ENCODE measurements at regions not wholly inside any gene's neighbourhood (a gene's known extent, or its start where the extent isn't known, plus 50 kb on each side); places are given as distances from the start of the nearest gene placed in this dataset.

DNA sequence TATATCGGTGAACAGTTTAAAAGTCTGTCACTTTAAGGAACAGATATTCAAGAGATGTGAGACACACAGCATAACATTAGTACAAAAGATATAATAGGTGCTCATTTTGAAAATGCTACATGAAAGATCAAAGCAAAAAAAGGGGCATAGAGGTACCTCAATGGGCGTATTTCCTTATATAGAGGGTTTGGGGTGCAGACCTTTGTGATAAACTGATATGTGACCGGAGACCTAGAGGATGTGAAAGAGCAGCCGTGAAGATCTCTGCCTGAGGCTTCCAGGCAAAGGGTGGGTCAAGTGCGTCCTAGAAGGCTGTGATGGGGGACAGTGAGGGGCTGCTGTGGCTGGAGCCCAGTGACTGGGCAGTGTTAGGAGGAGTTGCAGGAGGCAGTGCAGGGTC, 551.4 kb downstream of the ETS1 start:
- DNase-seq (ENCODE audit: low spot score): no peak

DNA sequence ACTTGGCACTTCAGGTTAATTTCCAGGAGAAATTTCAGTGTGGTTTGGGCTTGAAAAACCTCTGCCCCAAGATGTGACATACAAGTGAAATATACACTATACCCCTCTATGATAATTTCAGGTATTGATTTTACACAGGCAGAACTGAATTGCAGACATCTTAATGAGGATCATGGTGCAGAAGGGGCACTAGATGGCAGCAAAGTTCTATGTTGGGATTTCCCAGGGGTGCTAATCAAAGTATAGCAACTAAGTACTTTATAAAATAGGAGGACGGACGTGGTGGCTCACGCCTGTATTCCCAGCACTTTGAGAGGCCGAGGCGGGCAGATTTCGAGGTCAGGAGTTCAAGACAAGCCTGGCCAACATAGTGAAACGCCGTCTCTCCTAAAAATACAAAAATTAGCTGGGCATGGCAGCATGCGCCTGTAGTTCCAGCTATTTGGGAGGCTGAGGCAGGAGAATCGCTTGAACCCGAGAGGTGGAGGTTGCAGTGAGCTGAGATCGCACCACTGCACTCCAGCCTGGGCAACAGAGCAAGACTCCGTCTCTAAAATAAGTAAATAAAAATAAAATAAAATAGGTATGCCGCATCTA, 555.7 kb downstream of the ETS1 start:
- DNase-seq (ENCODE audit: low spot score): peak; percentile 54

DNA sequence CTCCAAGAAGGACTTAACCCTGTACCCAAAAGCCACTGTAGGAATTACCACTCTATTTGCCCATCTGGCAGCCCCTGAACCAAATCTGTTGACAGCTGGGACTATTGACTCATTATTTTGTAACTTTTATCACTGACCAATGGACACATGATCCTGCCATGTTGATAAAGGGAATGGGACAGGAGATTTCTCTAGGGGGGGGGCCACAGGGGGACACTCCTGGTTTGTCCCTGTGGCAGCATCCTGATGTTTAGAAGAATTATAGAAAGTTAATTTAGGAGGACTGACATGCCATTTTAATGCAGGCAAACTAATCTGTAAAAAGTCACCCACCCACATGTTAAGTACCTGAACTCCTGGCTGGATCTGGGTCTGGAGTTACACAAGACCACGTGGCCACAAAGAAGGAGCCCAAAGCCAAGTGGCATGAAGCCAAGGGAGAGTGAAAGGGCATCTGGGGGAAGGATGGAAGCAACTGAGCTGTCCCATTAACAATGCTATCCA, 558.1 kb downstream of the ETS1 start:
- DNase-seq (ENCODE audit: low spot score): no peak

DNA sequence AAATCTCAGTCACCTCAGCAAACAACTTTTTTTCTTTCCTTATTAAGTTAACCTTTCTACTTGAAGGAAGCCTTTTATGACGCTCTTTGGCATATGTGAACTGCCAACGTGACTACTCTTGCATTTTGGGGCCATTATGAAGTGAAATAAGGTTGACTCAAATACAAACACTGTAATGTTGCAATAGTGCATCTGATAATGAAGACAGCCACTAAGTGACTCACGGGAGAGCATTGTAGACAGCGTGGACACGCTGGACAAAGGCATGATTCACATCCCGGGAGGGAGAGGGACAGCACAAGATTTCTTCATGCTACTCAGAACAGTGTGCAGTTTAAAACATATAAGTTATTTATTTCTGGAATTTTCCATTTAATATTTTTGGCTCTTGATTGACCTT, 560.8 kb downstream of the ETS1 start:
- no peak for DNase-seq (ENCODE audit: low spot score)

DNA sequence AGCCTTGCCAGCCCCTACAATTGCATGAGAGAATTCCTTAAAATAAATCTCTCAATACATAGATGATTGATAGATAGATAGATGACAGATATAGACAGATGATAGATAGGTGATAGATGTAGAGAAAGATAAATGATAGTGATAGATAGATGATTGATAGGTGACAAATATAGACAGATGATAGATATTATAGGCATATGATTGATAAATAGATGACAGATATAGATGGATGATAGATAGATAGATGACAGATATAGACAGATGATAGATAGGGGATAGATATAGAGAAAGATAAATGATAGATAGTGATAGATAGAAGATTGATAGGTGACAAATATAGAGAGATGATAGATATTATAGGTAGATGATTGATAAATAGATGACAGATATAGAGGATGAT, 564.6 kb downstream of the ETS1 start:
- no peak for DNase-seq (ENCODE audit: low spot score)

DNA sequence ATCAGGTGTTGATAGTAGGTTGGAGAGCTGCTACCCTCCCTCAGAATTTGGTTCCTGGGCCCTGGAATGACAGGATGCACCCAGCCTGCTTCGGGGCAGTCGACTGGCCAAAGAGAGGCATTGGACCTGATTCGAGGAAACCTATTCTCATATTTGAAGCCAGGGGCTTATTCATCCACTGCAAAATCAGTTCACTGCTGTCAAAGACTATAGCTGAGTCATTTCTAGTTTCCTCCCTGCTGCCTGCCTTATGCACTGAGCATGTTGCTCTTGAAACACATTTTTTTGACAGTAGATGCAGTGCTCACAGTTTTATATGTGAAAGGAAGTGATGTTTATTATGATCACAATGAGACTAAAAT, 565.4 kb downstream of the ETS1 start:
- DNase-seq (ENCODE audit: low spot score): no peak

DNA sequence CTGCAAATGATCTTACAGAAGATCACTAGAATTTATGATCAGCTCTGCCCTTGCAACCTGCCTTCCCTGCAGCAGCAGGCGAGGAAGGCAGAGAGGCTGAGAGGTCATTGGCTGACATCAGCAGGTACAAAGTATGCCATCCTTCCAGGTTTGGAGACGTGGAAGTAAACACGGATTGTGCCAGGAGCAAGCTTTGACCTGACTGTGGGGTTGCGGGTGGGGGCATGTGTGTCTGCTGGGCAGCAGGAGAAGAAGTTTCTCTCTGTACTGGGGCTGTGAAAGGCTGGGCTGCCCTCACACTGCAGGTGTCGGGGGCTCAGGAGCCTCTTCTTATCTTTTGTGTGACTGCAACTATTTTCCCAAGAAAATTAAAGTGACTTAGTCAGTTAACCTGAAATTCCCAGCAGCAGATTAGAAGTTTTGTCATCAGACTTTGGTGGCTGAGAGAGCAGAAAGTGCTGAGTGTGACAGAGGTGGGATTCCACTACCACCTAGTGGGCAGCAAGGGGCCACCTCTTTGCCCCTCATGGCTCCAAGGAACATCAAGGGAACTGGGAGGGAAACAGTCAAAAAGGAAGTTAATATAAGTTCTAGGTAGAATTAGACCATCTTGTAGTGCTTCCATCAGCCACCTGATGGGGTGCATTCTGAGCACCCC, 565.9 kb downstream of the ETS1 start:
- DNase-seq (ENCODE audit: low spot score): no peak

DNA sequence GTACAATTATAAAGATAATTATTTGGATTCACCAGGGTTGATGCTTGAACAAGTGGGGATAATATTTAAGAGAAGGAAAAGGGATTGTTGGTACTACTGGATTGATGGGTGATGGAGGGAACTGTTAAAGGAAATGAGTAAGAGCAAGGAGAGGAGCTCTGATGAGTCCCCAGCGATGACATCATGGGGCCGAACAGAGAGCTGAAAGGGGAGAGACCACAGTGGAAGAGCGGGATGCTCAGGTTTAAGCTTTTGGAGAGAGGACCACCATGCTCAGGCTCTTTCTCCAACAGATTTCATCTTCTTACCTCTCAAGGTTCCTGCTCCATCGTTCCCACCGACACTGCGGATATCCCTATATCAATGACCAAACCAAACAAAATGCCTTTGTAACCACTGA, 568.7 kb downstream of the ETS1 start:
- no peak for DNase-seq (ENCODE audit: low spot score)

DNA sequence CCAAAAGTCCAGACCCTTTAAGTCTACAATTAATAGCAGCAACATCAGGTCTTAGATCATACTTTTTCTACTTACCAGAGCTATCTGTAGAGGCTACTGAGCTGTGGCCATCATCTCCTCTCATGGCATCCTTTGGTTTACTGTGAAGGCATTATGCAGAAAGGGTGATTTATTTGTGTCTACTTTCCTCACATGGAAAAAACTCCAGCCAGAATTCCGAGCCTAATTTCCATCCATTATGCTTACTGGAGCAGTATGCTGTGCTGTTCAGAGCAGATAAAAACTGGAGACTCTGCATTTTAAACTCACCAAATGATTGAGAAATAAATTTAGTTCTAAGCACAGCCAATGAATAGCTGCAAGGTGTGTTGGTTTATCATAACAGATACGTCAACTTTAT, 581.8 kb downstream of the ETS1 start:
- DNase-seq (ENCODE audit: low spot score): no peak

DNA sequence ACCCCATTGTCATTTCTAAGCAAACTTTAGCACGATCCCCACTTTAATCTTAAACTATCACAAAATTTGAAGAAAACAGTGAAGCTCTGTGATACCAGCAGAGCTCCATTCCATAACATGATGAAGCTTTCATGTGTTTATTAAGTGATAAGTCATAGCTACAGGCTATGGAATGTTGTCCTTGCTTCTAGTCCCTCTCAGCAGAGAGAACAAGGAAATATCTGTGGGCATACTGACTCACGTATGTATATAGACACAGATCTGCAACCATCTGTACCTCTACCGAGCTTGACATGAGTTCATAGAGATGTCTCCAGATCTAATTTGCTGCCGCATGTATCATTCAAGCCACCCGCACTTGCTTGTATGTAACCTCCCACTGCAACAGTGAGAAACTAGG, 588.9 kb downstream of the ETS1 start:
- no peak for DNase-seq (ENCODE audit: low spot score)

DNA sequence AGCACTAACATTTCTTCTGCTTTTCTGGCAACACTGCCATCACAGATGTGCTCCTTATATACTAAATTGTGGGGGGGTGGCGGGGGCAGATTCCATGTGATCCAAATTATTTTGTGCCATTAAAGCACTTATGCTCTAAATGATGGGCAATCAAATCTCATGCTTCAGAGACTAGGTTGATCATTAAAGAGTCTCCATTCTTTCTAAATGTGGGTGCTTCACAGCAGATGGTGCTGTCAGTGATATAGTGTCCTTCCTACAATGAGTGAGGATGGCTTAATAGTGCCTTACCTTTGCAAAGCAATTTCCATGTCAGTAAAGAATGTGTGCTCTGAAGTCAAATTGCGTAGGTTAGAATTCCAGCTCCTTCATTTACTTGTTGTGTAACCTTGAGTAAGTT, 589.8 kb downstream of the ETS1 start:
- DNase-seq (ENCODE audit: low spot score): no peak

DNA sequence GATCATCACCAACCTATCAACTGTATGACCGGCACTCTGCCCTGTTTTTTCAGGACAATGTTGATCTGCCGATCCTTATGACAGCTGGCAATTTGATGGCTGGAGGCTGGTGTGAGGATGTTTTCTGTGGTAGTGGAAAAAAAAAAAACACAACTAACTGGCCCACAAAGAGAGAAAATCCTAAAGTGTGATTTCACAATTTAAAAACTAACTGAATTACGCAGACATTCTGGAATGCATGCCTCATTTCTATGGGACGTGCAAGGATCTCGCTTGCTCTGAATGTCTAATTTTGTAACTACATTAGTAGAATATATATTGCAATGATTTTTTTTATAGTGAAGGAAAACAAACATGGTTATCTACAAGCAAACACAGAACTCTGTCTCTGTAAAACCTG, 590.5 kb downstream of the ETS1 start:
- no peak for DNase-seq (ENCODE audit: low spot score)

DNA sequence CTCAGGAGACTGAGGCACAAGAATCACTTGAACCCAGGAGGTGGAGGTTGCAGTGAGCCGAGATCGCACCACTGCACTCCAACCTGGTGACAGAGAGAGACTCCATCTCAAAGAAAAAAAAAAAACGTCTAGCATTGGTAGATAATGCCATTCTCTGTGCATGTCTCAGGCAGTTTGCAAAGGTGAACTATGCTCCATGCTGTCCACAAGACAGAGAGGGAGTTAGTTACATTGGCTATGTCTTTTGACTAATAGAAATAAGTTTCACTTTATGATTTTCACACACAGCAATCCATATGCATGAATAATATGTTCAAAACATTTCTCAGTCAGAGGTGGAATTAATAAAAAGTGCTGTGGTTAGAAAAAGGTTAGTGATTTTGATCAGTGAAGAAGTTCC, 591.4 kb downstream of the ETS1 start:
- DNase-seq (ENCODE audit: low spot score): no peak

DNA sequence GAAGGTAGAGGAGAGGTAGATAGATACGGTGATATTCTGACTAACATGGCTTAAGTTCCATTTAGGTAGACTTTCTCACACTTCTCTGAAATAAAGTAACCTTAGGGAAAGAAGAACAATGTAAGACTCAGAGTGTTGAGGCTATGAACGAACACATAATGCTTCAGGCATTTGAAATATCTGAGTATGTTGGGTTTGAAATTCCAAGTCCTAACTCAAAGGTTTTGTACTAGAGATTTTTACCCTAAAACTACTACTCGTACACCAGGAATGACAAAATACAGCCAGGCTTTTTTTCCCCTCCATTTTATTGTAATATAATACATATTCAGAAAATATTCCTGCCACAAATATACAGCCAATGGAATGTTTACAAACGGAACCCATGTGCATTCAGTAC, 592.6 kb downstream of the ETS1 start:
- no peak for DNase-seq (ENCODE audit: low spot score)

DNA sequence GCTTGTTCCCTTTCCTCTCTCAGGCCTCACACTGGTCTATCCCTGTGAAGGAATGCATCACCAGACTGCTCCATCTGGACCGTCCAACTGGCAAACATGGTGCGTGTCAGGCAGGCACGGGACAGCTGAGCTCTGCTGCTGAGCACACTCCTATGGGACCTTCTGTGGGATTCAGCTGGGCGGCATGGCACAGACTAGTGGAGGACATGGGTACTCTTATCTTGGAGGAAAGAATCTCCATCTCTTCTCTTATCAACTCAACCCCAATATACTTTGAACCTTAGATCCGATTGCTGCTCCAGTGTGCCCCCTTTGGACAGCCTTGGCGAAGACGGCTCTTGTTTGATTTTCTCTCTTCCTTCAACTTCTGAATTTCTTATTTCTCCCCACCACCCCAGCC, 593.6 kb downstream of the ETS1 start:
- no peak for DNase-seq (ENCODE audit: low spot score)

DNA sequence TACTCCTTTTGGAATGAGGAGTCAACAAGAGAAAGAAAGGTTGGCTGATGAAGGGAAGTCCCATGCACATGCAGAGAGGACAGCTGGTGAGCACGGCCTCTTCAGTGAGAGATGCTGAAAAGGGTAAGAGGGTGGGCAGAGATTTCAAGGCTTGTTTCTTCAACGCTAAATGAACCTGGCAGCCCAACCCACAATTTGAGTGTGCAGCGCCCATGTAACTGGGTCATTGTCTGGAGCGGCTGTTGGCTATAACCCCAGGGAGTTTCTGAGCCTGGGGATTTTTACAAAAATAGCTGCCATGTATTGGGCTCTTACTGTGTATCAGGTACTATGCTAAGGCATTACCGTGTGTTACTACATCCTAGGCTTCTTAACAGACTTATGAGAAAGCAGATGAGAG, 594.1 kb downstream of the ETS1 start:
- no peak for DNase-seq (ENCODE audit: low spot score)

DNA sequence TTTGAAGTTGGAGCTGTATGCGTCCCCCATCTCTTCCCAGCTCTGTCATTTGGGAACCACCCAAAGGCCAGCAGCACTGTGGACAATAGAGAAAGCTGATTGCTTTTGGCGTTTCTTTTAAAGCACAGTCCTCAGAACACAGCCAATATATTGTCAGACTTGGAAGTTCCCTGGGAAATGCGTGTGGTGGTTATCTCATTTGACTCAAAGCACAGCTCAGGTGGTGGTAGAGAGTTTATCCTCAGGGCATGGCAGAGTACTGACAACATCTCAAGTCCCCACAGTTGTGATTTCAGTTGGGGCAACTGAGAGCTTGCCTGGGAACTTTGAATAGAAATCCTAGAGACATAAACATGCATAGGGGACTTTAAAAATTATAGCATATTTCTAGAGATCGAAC, 601.3 kb downstream of the ETS1 start:
- DNase-seq (ENCODE audit: low spot score): no peak

DNA sequence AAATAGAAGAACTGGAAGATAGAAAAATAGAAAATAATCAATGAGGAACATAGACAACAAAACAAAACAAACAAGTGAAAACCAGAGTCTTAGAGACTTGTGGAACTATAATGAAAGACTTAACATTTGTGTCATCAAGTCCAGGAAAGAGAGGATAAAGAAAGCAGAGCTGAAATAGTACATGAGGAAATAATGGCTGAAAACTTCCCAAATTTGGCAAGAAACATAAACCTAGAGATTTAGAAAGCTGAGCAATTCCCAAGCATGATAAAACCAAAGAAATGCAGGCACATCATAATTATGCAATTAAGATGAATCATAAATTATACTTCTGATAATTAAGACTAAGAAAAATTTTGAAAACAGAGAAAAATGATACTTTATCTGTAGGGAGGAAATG, 614.5 kb downstream of the ETS1 start:
- DNase-seq (ENCODE audit: low spot score): no peak

DNA sequence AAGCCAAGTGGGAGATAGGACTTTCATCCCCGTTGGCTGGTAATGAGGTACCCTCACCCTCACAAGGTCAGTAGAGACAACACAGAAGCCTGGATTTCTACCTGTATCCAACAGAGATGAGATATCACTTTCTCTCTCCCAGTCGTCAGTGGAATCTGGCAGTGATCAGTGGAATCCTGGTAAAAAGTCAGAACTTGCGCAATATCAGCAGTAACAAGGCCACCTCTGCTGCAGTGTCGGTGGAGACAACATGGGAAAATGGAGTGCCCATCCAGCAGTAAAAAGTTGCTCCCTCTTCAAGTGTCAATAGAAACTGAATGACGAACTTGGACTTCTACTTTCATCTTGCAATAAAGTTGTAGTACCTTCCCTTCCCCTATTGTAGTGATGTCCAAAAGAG, 615.9 kb downstream of the ETS1 start:
- no peak for DNase-seq (ENCODE audit: low spot score)

DNA sequence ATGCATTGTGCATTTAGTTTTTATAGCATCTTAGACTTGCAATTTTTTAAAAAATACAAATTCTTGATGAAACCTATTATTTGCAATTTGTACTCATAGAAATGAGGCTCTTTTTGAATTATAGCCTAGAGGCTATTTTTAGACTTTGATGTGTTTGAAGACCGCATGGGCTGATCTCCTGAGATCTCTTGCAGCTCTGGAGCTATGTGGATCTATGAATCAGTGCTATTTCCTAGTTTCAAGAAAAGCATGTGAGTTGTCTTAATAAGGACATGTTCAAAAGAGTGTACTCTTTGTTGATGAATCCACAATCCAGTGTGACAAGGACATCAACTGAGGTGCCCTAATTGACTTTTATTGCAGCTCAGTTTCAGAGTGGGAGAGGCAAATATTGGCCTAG, 620.5 kb downstream of the ETS1 start:
- DNase-seq (ENCODE audit: low spot score): no peak

DNA sequence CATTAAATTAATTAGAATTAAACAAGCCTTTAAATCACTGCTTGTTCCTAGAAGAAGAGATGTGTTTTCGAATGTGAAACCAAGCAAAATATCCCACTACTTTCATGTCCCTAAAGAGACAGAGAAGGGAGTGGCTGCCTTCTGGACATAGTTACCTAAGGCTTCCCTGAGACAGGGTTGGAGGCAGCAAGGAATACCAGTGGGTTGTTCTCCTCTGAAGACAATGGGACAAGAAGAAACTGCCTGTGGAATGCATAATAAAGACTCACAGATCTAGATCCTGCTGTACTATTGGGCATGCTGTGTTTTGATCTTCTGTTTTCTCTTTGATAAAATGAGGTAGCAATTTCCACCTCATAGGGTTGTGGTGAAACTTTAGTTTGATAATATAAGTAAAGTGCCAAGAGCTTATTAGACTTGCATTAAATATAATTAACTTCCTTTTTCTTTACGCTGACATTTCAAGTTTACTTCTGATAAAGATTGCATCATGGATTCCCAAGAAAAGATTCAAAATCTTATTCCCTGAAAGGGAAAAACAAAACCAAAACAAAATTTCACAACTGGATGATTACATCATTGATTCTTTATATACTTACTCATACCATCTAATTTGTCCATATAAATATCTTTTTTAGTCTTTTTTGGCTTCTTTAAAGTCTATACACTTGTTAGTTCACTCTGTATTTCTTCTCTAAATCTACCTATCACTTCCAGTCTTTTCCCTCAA, 621.3 kb downstream of the ETS1 start:
- no peak for DNase-seq (ENCODE audit: low spot score)

DNA sequence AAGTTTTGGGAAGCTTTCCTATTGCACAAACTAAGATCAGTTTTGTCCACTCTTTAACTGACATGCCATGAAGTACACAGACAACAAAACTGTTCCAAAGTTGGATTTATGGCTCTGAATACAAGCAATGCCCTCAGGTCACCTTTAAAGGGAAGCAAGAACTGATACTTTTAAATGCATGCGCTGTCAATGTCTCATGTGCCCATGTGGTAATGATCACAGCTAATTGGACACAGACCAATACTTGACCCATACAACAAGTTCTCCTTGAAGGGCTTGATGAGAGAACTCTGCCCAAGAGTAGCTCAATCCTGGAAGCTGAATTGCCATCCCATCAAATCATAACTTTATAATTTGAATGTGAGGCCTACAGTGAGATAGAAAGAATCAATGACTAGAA, 624.9 kb downstream of the ETS1 start:
- no peak for DNase-seq (ENCODE audit: low spot score)

DNA sequence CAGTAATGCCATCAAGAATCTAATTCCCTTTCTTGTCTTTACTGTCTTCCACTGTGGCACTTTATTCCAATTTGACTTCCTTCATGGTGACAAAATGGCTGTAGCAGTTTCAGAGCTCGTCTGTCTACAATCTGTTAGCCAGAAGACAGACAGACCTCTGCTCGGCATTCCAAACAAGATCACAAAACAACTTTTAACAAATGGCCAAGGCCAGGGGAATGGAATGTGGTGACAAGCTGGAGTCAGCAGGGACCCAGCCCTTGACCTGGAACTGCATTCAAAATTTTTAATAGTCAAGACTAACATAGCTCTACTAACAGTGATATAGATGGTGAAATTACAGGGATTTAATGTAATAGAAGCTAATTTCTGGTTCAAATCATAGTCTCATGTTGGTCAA, 637.2 kb downstream of the ETS1 start:
- no peak for DNase-seq (ENCODE audit: low spot score)

DNA sequence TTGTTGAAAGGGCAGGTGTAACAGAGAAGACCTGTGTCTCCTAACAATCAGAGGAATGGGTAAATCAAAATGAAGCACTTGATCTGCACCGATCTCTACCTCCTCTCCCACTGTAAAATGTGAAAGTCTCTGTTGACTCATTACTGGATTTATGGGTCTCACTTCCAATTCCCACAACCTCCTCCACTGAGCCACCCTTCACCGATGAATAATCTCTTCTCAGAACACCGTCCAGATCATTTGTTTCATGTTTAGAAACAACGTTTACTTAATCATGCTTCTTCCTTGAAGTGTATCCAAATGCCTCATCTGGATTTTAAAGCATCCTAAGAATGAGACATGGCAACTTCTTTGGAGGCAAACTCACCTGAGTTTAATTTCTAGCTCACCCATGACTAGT, 643.6 kb downstream of the ETS1 start:
- DNase-seq (ENCODE audit: low spot score): no peak

All from cerebellar cortex (tissue), 1 donor.